Osteoblast (primary cell): ENCODE measurements at regions not wholly inside any gene's neighbourhood (a gene's known extent, or its start where the extent isn't known, plus 50 kb on each side); places are given as distances from the start of the nearest gene placed in this dataset.

Source experiments
- DNase-seq: peaks from one replicate; pipeline ENCODE4 v3.0.0; 2011; ENCODE audit warnings: low spot score, mixed read lengths; ENCODE audit not compliant: insufficient read length; ENCODE audit errors: missing footprints
- H2AFZ ChIP-seq: 2 replicates; pipeline ENCODE4 v1.6.0; 2011; ENCODE audit warnings: mild to moderate bottlenecking, low read length
- H3K27ac ChIP-seq: 2 replicates; pipeline ENCODE4 v1.5.1; 2011; ENCODE audit warnings: mild to moderate bottlenecking, low read depth, low read length, moderate library complexity
- H3K27me3 ChIP-seq: 2 replicates; pipeline ENCODE4 v1.6.0; 2012; ENCODE audit warnings: mild to moderate bottlenecking, control low read depth, inconsistent platforms, low read length, moderate library complexity; ENCODE audit not compliant: insufficient read depth
- H3K36me3 ChIP-seq: 2 replicates; pipeline ENCODE4 v1.5.1; 2011; ENCODE audit warnings: mild to moderate bottlenecking, low read length, control low read depth, moderate library complexity; ENCODE audit not compliant: insufficient read depth
- H3K4me1 ChIP-seq: 2 replicates; pipeline ENCODE4 v1.5.1; 2011; ENCODE audit warnings: mild to moderate bottlenecking, low read length, control low read depth, moderate library complexity; ENCODE audit not compliant: insufficient read depth
- H3K4me2 ChIP-seq: 2 replicates; pipeline ENCODE4 v1.6.0; 2011; ENCODE audit warnings: mild to moderate bottlenecking, low read length; ENCODE audit not compliant: insufficient read depth
- H3K4me3 ChIP-seq: fragments of 200-600 bp; sonication (generic); 3 replicates; pipeline ENCODE4 v1.5.1; 2012; ENCODE audit warnings: mild to moderate bottlenecking, low read length, inconsistent platforms; ENCODE audit not compliant: insufficient read depth
- H3K79me2 ChIP-seq: 2 replicates; pipeline ENCODE4 v1.6.0; 2012; ENCODE audit warnings: mild to moderate bottlenecking, low read length, control low read depth, inconsistent platforms; ENCODE audit not compliant: insufficient read depth
- H3K9me3 ChIP-seq: 2 replicates; pipeline ENCODE4 v1.5.1; 2011; ENCODE audit warnings: low read depth, low read length, control low read depth
- H4K20me1 ChIP-seq: 2 replicates; pipeline ENCODE4 v1.6.0; 2012; ENCODE audit warnings: mild to moderate bottlenecking, low read length, control low read depth; ENCODE audit not compliant: insufficient read depth
- TF ChIP-seq, protein P1 (sequence below): IDR thresholded peaks from 2 replicates; pipeline ENCODE4 v1.5.1; 2011; ENCODE audit warnings: mild to moderate bottlenecking, low read depth, low read length, moderate library complexity; ENCODE audit errors: extremely low read depth

DNA sequence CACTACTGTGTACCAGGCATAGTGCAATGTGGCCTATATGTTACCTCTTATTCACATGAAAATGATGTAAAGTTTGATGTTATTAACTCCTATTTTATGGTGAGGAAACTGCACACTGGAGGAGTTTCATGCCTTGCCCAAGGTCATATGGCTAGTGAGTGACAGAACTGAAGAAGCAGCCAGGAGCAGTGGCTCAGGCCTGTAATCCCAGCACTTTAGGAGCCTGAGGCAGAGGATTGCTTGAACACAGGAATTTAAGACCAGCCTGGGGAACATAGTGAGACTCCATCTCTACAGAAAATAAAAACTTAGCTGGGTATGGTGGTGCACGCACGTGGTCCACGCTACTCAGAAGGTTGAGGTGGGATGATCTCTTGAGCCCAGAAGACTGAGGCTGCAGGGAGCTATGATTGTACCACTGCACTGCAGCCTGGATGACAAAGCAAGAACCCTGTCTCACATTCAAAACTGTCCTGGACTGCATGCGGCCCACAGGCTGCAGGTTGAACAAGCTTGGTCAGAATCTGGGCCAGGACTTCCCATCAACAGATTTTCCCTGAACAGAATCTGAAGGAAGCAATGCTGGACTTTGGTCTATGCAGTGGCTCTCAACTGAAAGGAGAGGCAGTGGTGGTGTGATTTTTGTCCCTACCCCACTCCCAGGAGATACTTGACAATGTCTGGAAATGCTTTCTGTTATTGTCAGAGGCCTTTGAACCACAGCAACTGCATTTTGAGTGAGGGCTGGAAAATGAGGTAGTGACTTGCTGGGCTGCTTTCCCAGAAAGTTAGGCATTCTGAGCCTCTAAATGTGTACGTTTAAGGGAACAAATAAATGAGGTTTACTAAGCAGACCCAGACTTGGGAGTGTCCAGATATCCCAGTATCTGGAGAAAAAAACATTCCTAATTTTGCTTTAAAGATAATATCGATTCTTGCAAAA is 479.5 kb downstream of the TMEM114 start:
- TF ChIP-seq, protein P1, sequence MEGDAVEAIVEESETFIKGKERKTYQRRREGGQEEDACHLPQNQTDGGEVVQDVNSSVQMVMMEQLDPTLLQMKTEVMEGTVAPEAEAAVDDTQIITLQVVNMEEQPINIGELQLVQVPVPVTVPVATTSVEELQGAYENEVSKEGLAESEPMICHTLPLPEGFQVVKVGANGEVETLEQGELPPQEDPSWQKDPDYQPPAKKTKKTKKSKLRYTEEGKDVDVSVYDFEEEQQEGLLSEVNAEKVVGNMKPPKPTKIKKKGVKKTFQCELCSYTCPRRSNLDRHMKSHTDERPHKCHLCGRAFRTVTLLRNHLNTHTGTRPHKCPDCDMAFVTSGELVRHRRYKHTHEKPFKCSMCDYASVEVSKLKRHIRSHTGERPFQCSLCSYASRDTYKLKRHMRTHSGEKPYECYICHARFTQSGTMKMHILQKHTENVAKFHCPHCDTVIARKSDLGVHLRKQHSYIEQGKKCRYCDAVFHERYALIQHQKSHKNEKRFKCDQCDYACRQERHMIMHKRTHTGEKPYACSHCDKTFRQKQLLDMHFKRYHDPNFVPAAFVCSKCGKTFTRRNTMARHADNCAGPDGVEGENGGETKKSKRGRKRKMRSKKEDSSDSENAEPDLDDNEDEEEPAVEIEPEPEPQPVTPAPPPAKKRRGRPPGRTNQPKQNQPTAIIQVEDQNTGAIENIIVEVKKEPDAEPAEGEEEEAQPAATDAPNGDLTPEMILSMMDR, result no peak
- Histone ChIP-seq H3K79me2 (no peaks in the 10 kb centered on the region), H2AFZ (no peak overlapping the region), H3K27ac (no peak overlapping the region), H3K4me3 (no peak overlapping the region), H4K20me1 (no peaks in the 10 kb centered on the region), H3K4me2 (no peak overlapping the region), H3K4me1 (no peaks in the 10 kb centered on the region), H3K36me3 (no peaks in the 10 kb centered on the region), H3K9me3 (peaks cover 4% of the 10 kb centered on the region), H3K27me3 (no peaks in the 10 kb centered on the region)
- peak; percentile 62 for DNase-seq

GRCh38 chr16:8109510-8110369 is 480.6 kb downstream of the TMEM114 start:
- peak; percentile 10 for DNase-seq
- no peaks in the 10 kb centered on the region for H3K4me1 ChIP-seq
- H3K4me2 ChIP-seq, result no peak overlapping the region
- H3K27me3 ChIP-seq, result no peaks in the 10 kb centered on the region
- no peak overlapping the region for H3K4me3 ChIP-seq
- no peaks in the 10 kb centered on the region for H3K36me3 ChIP-seq
- H3K27ac ChIP-seq, result no peak overlapping the region
- peaks cover 4% of the 10 kb centered on the region for H3K9me3 ChIP-seq
- no peaks in the 10 kb centered on the region for H3K79me2 ChIP-seq
- TF ChIP-seq, protein P1, result no peak
- no peak overlapping the region for H2AFZ ChIP-seq
- H4K20me1 ChIP-seq, result no peaks in the 10 kb centered on the region

DNA sequence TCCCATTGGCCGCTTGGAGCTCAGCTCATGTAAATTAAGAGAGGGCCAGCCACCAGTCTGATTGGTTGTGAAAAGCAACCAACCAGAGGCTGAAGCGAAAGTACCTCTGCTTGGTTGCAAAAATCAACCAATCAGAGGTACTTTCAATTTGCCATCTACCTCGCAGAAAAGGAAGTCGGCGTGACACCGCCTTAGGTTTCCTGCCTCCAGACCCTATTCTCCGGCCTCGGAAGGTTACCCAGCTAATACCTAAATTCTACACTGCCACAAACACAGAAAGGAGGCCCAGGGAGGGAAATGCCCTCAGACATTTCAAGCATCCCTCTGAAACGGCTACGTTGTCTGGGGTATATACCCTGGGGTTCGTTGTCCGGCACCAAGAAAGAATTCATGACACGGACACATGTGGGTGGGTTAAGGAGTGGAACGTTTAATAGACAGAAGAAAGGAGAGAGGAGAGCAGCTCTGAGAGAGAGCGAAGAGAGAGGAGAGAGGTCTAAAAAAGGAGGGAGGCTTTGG is 481.3 kb downstream of the TMEM114 start:
- Histone ChIP-seq H3K4me1 (no peaks in the 10 kb centered on the region), H3K79me2 (no peaks in the 10 kb centered on the region), H2AFZ (no peak overlapping the region), H3K27me3 (no peaks in the 10 kb centered on the region), H3K36me3 (no peaks in the 10 kb centered on the region), H4K20me1 (no peaks in the 10 kb centered on the region), H3K4me2 (no peak overlapping the region), H3K4me3 (no peak overlapping the region), H3K9me3 (peaks cover 4% of the 10 kb centered on the region), H3K27ac (no peak overlapping the region)
- TF ChIP-seq, protein P1, result no peak
- DNase-seq, result no peak

- no peaks in the 10 kb centered on the region for H3K79me2 ChIP-seq
- no peaks in the 10 kb centered on the region for H3K27me3 ChIP-seq
- H3K9me3 ChIP-seq, result peaks cover 4% of the 10 kb centered on the region
- H3K4me2 ChIP-seq, result no peak overlapping the region
- no peaks in the 10 kb centered on the region for H3K36me3 ChIP-seq
- no peaks in the 10 kb centered on the region for H4K20me1 ChIP-seq
- H3K27ac ChIP-seq, result no peak overlapping the region
- no peak overlapping the region for H3K4me3 ChIP-seq
- no peak for DNase-seq
- no peaks in the 10 kb centered on the region for H3K4me1 ChIP-seq
- H2AFZ ChIP-seq, result no peak overlapping the region
- TF ChIP-seq, protein P1, result no peak
Observed at GRCh38 chr16:8107296-8107695, 483.0 kb downstream of the TMEM114 start.
